Activated T-helper 1 cell treated with anti-CD3 and anti-CD28 coated beads, Interleukin-12 subunit alpha, Interleukin-12 subunit beta, Interleukin-2, Interleukin-4 antibody, amounts not matched to agents 30 ng/mL and 10 ng/mL and 1 ng/mL, durations not matched to agents 14 hours and 24 hours and 36 hours (primary cell): ENCODE measurements at regions not wholly inside any gene's neighbourhood (a gene's known extent, or its start where the extent isn't known, plus 50 kb on each side); places are given as distances from the start of the nearest gene placed in this dataset.
"Not testable (repeated sequence)": the region's sequence is repeated elsewhere in the genome, so short reads cannot be mapped to it uniquely, and the experiment has no call there.

Experiments used
- DNase-seq: peaks from one replicate; pipeline ENCODE4 v3.0.0; 2021; ENCODE audit warnings: low spot score
- H3K27ac Mint-ChIP-seq: one replicate; pipeline ENCODE4 v1.8.0; 2021; ENCODE audit warnings: mild to moderate bottlenecking, mixed read lengths
- H3K27me3 Mint-ChIP-seq: one replicate; pipeline ENCODE4 v1.8.0; 2022; ENCODE audit warnings: mild to moderate bottlenecking, moderate library complexity, mixed read lengths; ENCODE audit not compliant: insufficient read depth
- H3K36me3 Mint-ChIP-seq: one replicate; pipeline ENCODE4 v1.8.0; 2021; ENCODE audit warnings: low read depth, mixed read lengths
- H3K4me1 Mint-ChIP-seq: one replicate; pipeline ENCODE4 v1.8.0; 2021; ENCODE audit warnings: low read depth, mixed read lengths
- H3K4me3 Mint-ChIP-seq: one replicate; pipeline ENCODE4 v1.8.0; 2021; ENCODE audit warnings: mild to moderate bottlenecking, moderate library complexity, mixed read lengths
- H3K9me3 Mint-ChIP-seq: one replicate; pipeline ENCODE4 v1.8.0; 2021; ENCODE audit warnings: mixed read lengths
- intact Hi-C: fragments of 100-400 bp; cut with micrococcal nuclease; formaldehyde crosslinking; loops from one replicate; pipeline ENCODE4 v1.15.1; 2024

DNA sequence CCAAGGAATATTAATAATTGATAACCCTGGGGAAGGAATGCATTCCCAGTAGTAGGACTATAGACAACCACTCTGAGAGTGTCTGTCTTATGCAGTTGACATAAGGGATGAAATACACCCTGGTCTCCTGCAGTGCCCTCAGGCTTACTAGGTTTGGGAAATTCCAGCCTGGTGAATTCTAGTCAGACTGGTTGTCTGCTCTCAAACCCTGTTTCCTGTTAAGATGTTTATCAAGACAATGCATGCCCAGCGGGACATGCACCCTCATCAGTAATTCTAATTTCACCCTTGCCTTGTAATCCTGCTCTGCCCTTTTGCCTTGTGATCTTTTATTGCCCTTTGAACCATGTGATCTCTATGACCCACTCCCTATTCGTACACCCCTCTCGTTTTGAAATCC, 886.0 kb upstream of the MDGA2 start:
- H3K4me1 Mint-ChIP-seq, H3K27ac Mint-ChIP-seq, H3K27me3 Mint-ChIP-seq, H3K36me3 Mint-ChIP-seq, DNase-seq, H3K4me3 Mint-ChIP-seq, intact Hi-C loops: not testable (repeated sequence)
- H3K9me3 Mint-ChIP-seq = peaks cover 16% of the 10 kb centered on the region

- intact Hi-C loops = no loop called here
- no peak overlapping the region for H3K4me3 Mint-ChIP-seq
- peaks cover 16% of the 10 kb centered on the region for H3K9me3 Mint-ChIP-seq
- no peak for DNase-seq
- no peaks in the 10 kb centered on the region for H3K4me1 Mint-ChIP-seq
- H3K36me3 Mint-ChIP-seq = no peaks in the 10 kb centered on the region
- no peak overlapping the region for H3K27ac Mint-ChIP-seq
- no peaks in the 10 kb centered on the region for H3K27me3 Mint-ChIP-seq
Observed at GRCh38 chr14:48560421-48560820, 885.0 kb upstream of the MDGA2 start.

- Mint-ChIP-seq H3K27me3 (no peaks in the 10 kb centered on the region), H3K9me3 (peaks cover 10% of the 10 kb centered on the region), H3K4me3 (no peak overlapping the region), H3K4me1 (no peaks in the 10 kb centered on the region), H3K36me3 (no peaks in the 10 kb centered on the region), H3K27ac (no peak overlapping the region)
- no peak for DNase-seq
- intact Hi-C loops = no loop called here
Observed at GRCh38 chr14:48553443-48553842, 878.0 kb upstream of the MDGA2 start.

GRCh38 chr14:48546996-48547395, 871.6 kb upstream of the MDGA2 start:
- H3K27ac Mint-ChIP-seq = no peak overlapping the region
- no peaks in the 10 kb centered on the region for H3K4me1 Mint-ChIP-seq
- H3K27me3 Mint-ChIP-seq = no peaks in the 10 kb centered on the region
- H3K4me3 Mint-ChIP-seq = no peak overlapping the region
- intact Hi-C loops = no loop called here
- no peak for DNase-seq
- H3K9me3 Mint-ChIP-seq = peaks cover 9% of the 10 kb centered on the region
- no peaks in the 10 kb centered on the region for H3K36me3 Mint-ChIP-seq

GRCh38 chr14:48537600-48537999, 862.2 kb upstream of the MDGA2 start:
- H3K4me3 Mint-ChIP-seq = no peak overlapping the region
- H3K4me1 Mint-ChIP-seq = no peaks in the 10 kb centered on the region
- H3K27me3 Mint-ChIP-seq = no peaks in the 10 kb centered on the region
- intact Hi-C loops = no loop called here
- no peaks in the 10 kb centered on the region for H3K9me3 Mint-ChIP-seq
- DNase-seq = no peak
- H3K36me3 Mint-ChIP-seq = no peaks in the 10 kb centered on the region
- no peak overlapping the region for H3K27ac Mint-ChIP-seq

- no peak overlapping the region for H3K4me3 Mint-ChIP-seq
- H3K9me3 Mint-ChIP-seq = no peaks in the 10 kb centered on the region
- H3K36me3 Mint-ChIP-seq = no peaks in the 10 kb centered on the region
- H3K4me1 Mint-ChIP-seq = no peaks in the 10 kb centered on the region
- no peak overlapping the region for H3K27ac Mint-ChIP-seq
- intact Hi-C loops = no loop called here
- H3K27me3 Mint-ChIP-seq = no peaks in the 10 kb centered on the region
- DNase-seq = no peak
Observed at GRCh38 chr14:48536318-48536717, 860.9 kb upstream of the MDGA2 start.

DNA sequence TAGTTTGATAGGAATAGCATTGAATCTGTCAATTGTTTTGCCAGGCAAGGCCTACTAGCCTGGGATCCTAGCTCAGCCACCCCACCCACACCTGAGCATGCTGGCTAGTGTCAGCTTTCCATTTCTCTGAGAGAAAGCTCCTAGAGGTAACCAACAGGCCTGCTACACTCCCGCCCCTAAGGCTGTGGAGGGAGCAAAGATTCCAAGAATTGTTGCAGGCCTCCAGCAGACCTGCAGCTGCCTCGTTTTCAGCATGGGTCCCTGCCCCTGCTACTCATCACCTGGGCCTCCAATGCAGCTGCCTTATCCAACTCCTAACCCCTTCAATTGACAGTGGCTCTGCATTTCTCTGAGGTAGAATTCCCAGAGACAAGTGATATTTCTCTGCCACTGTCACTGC, 852.4 kb upstream of the MDGA2 start:
- Mint-ChIP-seq H3K27ac (no peak overlapping the region), H3K27me3 (no peaks in the 10 kb centered on the region), H3K36me3 (no peaks in the 10 kb centered on the region), H3K9me3 (peaks cover 8% of the 10 kb centered on the region), H3K4me3 (no peak overlapping the region), H3K4me1 (no peaks in the 10 kb centered on the region)
- DNase-seq = no peak
- intact Hi-C loops = no loop called here

- no peaks in the 10 kb centered on the region for H3K36me3 Mint-ChIP-seq
- intact Hi-C loops = no loop called here
- H3K27ac Mint-ChIP-seq = no peak overlapping the region
- no peaks in the 10 kb centered on the region for H3K27me3 Mint-ChIP-seq
- no peak overlapping the region for H3K4me3 Mint-ChIP-seq
- no peaks in the 10 kb centered on the region for H3K4me1 Mint-ChIP-seq
- H3K9me3 Mint-ChIP-seq = peaks cover 8% of the 10 kb centered on the region
- no peak for DNase-seq
Observed at GRCh38 chr14:48526307-48526706, 850.9 kb upstream of the MDGA2 start.

GRCh38 chr14:48504921-48505320, 829.5 kb upstream of the MDGA2 start:
- DNase-seq = no peak
- H3K27me3 Mint-ChIP-seq = no peaks in the 10 kb centered on the region
- no peaks in the 10 kb centered on the region for H3K36me3 Mint-ChIP-seq
- H3K4me3 Mint-ChIP-seq = no peak overlapping the region
- H3K9me3 Mint-ChIP-seq = no peaks in the 10 kb centered on the region
- intact Hi-C loops = no loop called here
- H3K4me1 Mint-ChIP-seq = no peaks in the 10 kb centered on the region
- H3K27ac Mint-ChIP-seq = no peak overlapping the region

DNA sequence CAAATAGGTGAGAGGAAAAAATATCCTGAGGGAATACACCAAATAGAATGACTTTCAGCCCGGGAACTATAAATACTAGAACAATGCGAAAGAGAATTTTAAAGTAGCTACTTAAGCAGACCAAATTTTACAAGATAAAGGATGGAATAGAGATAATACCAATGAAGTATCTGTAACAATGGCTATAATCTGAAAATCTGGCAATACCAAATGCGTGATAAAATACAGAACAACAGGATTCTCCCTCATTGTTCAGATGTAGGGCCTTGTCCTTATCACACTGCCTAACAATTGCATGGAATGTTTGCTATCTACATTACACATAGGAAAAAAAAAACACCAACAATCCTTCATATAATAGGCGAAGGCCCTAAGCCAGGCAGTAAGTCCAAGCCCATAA, 815.4 kb upstream of the MDGA2 start:
- Mint-ChIP-seq H3K27me3 (no peaks in the 10 kb centered on the region), H3K27ac (no peak overlapping the region), H3K9me3 (peaks cover 14% of the 10 kb centered on the region), H3K4me1 (no peaks in the 10 kb centered on the region), H3K36me3 (no peaks in the 10 kb centered on the region), H3K4me3 (no peak overlapping the region)
- intact Hi-C loops = no loop called here
- no peak for DNase-seq

- Mint-ChIP-seq H3K27ac (no peak overlapping the region), H3K36me3 (no peaks in the 10 kb centered on the region), H3K27me3 (no peaks in the 10 kb centered on the region), H3K9me3 (peaks cover 5% of the 10 kb centered on the region), H3K4me3 (no peak overlapping the region), H3K4me1 (no peaks in the 10 kb centered on the region)
- intact Hi-C loops = no loop called here
- DNase-seq = no peak
Observed at GRCh38 chr14:48473944-48474343, 798.5 kb upstream of the MDGA2 start.

DNA sequence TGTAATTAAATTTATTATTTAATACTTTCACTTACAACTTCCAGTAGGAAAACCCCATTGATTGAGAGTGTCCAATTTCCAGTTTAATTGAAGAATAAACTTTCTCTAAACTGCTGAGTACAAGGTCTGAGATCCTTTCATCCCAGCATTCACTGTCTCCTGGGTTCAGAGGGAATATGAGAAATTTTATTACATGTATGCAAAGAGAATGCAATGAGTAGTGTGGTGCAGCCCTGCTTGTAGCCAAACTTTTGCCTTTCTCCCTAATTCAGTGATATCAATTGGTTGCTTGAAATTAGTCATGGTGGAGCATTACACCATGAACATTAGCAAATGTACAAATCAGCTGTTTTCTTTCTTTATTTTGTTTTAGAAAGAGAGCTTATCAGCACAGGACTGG, 780.6 kb upstream of the MDGA2 start:
- H3K4me1 Mint-ChIP-seq = no peaks in the 10 kb centered on the region
- H3K9me3 Mint-ChIP-seq = no peaks in the 10 kb centered on the region
- no peak overlapping the region for H3K4me3 Mint-ChIP-seq
- no peaks in the 10 kb centered on the region for H3K36me3 Mint-ChIP-seq
- DNase-seq = no peak
- H3K27ac Mint-ChIP-seq = no peak overlapping the region
- intact Hi-C loops = no loop called here
- no peaks in the 10 kb centered on the region for H3K27me3 Mint-ChIP-seq

DNA sequence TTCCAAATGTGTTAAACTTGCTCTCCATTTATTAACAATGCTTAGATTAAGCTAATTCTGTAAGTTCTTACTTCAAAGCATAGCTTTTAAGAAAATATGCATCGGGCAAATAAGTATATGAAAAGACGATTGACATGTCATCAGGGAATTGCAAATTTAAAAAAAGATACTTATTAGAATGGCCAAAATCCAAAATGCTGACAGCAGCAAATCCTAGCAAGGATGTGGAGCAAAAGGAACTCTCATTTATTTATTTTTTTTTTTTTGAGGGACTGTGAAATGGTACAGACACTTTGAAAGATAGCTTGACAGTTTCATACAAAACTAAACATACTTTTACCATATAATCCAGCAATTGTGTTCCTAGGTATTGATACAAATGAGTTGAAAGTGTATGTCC, 779.5 kb upstream of the MDGA2 start:
- no peaks in the 10 kb centered on the region for H3K27me3 Mint-ChIP-seq
- no peaks in the 10 kb centered on the region for H3K9me3 Mint-ChIP-seq
- no peak for DNase-seq
- H3K4me1 Mint-ChIP-seq = no peaks in the 10 kb centered on the region
- intact Hi-C loops = no loop called here
- H3K27ac Mint-ChIP-seq = no peak overlapping the region
- no peaks in the 10 kb centered on the region for H3K36me3 Mint-ChIP-seq
- no peak overlapping the region for H3K4me3 Mint-ChIP-seq

DNA sequence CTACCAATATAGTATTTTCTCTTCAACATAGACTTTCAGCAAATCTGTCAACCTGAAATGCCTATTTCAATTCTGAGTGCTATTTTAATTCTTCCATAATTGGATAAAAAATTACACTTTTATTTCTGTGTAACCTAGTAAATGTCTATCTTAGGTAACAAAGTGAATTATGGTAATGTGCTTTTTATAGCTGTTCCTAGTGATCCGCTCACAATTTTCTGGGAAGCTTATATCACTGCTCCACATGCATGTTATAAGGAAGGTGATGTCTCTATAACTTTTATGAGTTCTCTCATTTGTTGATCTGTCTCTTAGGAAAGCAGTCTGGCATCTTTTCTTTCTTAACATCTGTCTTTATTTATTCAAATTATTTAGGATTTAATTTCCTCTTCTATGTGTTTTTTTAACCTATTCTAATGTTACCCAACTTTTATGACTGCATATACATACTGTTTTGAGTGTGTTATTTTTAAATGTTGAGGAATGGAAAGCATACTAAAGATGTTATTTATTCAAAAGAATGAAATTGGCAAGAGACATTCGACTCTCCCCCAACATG, 777.1 kb upstream of the MDGA2 start:
- no peaks in the 10 kb centered on the region for H3K27me3 Mint-ChIP-seq
- H3K4me1 Mint-ChIP-seq = no peaks in the 10 kb centered on the region
- intact Hi-C loops = no loop called here
- no peaks in the 10 kb centered on the region for H3K9me3 Mint-ChIP-seq
- H3K36me3 Mint-ChIP-seq = no peaks in the 10 kb centered on the region
- no peak overlapping the region for H3K4me3 Mint-ChIP-seq
- H3K27ac Mint-ChIP-seq = no peak overlapping the region
- DNase-seq = no peak
